ENCODE measurements at regions not wholly inside any gene's neighbourhood (a gene's known extent, or its start where the extent isn't known, plus 50 kb on each side); places are given as distances from the start of the nearest gene placed in this dataset.

DNA sequence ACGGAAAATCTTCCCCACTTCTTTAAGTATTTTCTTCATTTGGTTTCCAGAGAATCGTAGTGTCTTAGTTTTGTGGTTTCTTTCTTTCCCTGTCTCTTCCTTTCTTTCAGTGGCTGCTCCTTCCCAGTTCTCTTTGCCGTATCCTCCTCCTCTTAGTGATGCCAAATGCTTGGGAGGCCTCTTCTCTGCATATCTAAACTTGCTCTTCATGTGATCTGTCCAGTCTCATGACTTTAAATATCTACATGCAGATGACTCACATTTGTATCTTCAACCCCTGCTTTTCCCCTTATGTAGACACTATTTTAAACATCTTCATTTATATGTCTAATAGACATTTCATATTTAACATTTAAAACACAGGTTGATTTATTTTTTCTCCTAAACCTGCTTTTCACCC, 149.2 kb downstream of the PTCSC3 start:
- H3K27ac ChIP-seq: no peak overlapping the region

GRCh38 chr14:36022765-36023410, 153.6 kb downstream of the PTCSC3 start:
- Histone ChIP-seq H3K9me3 (no peaks in the 10 kb centered on the region), H3K27me3 (replicated peaks; ENCODE audit: insufficient read depth) (no peaks in the 10 kb centered on the region), H3K4me3 (no peak overlapping the region), H3K4me1 (replicated peaks) (no peaks in the 10 kb centered on the region), H3K36me3 (no peaks in the 10 kb centered on the region), H3K27ac (no peak overlapping the region)
- intact Hi-C loops (cut with DNase I): no loop called here
- WGBS: 32% methylated on average over 8 of the region's 8 CpGs
- DNase-seq (ENCODE audit: low spot score): no peak
- TF ChIP-seq CTCF (IDR thresholded peaks at IDR 0.05) (no peak), POLR2AphosphoS5 (IDR thresholded peaks at IDR 0.05) (no peak), POLR2A (IDR thresholded peaks at IDR 0.05) (no peak)

More for the DNA sequence above, 149.2 kb downstream of the PTCSC3 start:
- WGBS: 91% methylated on average over 3 of the region's 3 CpGs
- no peak for TF ChIP-seq POLR2AphosphoS5 (IDR thresholded peaks at IDR 0.05)
- TF ChIP-seq POLR2A (IDR thresholded peaks at IDR 0.05): no peak
- no peak for TF ChIP-seq CTCF (IDR thresholded peaks at IDR 0.05)
- H3K9me3 ChIP-seq: no peaks in the 10 kb centered on the region
- no peak overlapping the region for H3K4me3 ChIP-seq
- H3K27me3 ChIP-seq (replicated peaks; ENCODE audit: insufficient read depth): no peaks in the 10 kb centered on the region
- no peaks in the 10 kb centered on the region for H3K36me3 ChIP-seq
- intact Hi-C loops (cut with DNase I): no loop called here
- H3K4me1 ChIP-seq (replicated peaks): no peaks in the 10 kb centered on the region
- no peak for DNase-seq (ENCODE audit: low spot score)

DNA sequence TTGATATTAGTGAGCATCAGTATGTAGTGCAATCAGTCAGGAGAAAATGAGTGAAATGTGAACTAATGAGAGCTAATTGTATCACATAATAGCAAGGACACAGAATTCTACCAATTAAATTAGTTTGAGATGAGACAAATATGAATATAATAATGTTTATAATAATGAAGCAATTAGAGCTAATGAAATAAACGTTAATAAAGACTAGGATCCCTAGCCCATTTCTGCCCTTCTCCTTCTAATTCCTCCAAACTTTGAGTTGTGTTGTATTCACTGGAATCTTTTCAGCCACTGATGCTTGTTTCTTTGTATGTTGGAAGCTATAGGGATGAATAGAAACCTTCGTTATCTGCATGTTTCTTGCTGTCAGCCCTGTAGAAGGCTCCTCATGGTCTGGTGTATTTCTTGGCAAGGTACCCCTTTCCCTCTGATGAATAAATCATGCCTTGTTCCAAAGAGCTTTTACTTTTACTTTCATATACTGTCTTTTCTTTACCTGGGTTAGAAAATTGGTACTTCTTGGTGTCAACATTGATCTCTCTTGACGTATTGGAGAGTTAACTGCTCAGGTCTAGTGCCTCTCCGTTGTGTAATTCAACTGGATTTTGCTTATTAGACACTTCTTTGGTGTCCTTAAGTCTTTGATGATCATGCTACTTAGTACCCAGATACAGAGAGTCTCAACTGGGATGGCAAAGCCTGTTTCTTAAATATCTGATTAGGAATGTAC, 154.8 kb downstream of the PTCSC3 start:
- intact Hi-C loops (cut with DNase I): no loop called here
- no peak for DNase-seq (ENCODE audit: low spot score)

GRCh38 chr14:36021030-36021422, 155.5 kb downstream of the PTCSC3 start:
- TF ChIP-seq POLR2AphosphoS5 (IDR thresholded peaks at IDR 0.05): no peak
- TF ChIP-seq CTCF (IDR thresholded peaks at IDR 0.05): no peak
- no peaks in the 10 kb centered on the region for H3K9me3 ChIP-seq
- WGBS: 66% methylated on average over 2 of the region's 2 CpGs
- H3K27me3 ChIP-seq (replicated peaks; ENCODE audit: insufficient read depth): no peaks in the 10 kb centered on the region
- no peaks in the 10 kb centered on the region for H3K36me3 ChIP-seq
- intact Hi-C loops (cut with DNase I): no loop called here
- DNase-seq (ENCODE audit: low spot score): no peak
- no peak overlapping the region for H3K4me3 ChIP-seq
- H3K27ac ChIP-seq: no peak overlapping the region
- H3K4me1 ChIP-seq (replicated peaks): no peaks in the 10 kb centered on the region

More for the DNA sequence above, 154.8 kb downstream of the PTCSC3 start:
- Histone ChIP-seq H3K9me3 (no peaks in the 10 kb centered on the region), H3K36me3 (no peaks in the 10 kb centered on the region), H3K27ac (no peak overlapping the region), H3K4me3 (no peak overlapping the region), H3K27me3 (replicated peaks; ENCODE audit: insufficient read depth) (no peaks in the 10 kb centered on the region), H3K4me1 (replicated peaks) (no peaks in the 10 kb centered on the region)
- TF ChIP-seq CTCF (IDR thresholded peaks at IDR 0.05): no peak
- no peak for TF ChIP-seq POLR2A (IDR thresholded peaks at IDR 0.05)
- TF ChIP-seq POLR2AphosphoS5 (IDR thresholded peaks at IDR 0.05): no peak
- 74% methylated on average over 4 of the region's 4 CpGs for WGBS

Data from prostate gland (tissue), 2 donors.